ENCODE measurements at regions not wholly inside any gene's neighbourhood (a gene's known extent, or its start where the extent isn't known, plus 50 kb on each side); places are given as distances from the start of the nearest gene placed in this dataset.

- H3K9me3 Mint-ChIP-seq: no peaks in the 10 kb centered on the region
- H3K27ac Mint-ChIP-seq: no peak overlapping the region
- H3K36me3 Mint-ChIP-seq: no peaks in the 10 kb centered on the region
- POLR2A ChIA-PET: no interaction called here
- no peaks in the 10 kb centered on the region for H3K4me1 Mint-ChIP-seq
- H3K4me3 Mint-ChIP-seq: no peak overlapping the region
- no peak for DNase-seq
- no peak for ATAC-seq
- peaks cover 0 to 4% (median 0%) of the 10 kb centered on the region in 5 donors for H3K27me3 Mint-ChIP-seq
Measured at GRCh38 chr22:48695731-48696305, 1131.9 kb downstream of the BRD1 start.

- Mint-ChIP-seq H3K4me3 (no peak overlapping the region), H3K36me3 (no peaks in the 10 kb centered on the region), H3K9me3 (no peaks in the 10 kb centered on the region), H3K27me3 (peaks cover 0 to 4% (median 0%) of the 10 kb centered on the region in 5 donors), H3K4me1 (no peaks in the 10 kb centered on the region), H3K27ac (no peak overlapping the region)
- DNase-seq (no peak), ATAC-seq (no peak)
- POLR2A ChIA-PET: no interaction called here
Measured at GRCh38 chr22:48695251-48695650, 1132.4 kb downstream of the BRD1 start.

- ATAC-seq: no peak
- POLR2A ChIA-PET: no interaction called here
- no peaks in the 10 kb centered on the region for H3K4me1 Mint-ChIP-seq
- H3K4me3 Mint-ChIP-seq: no peak overlapping the region
- DNase-seq: no peak
- H3K27me3 Mint-ChIP-seq: peaks cover 0 to 4% (median 0%) of the 10 kb centered on the region in 5 donors
- H3K27ac Mint-ChIP-seq: no peak overlapping the region
- no peaks in the 10 kb centered on the region for H3K9me3 Mint-ChIP-seq
- no peaks in the 10 kb centered on the region for H3K36me3 Mint-ChIP-seq
Measured at GRCh38 chr22:48694296-48694883, 1133.3 kb downstream of the BRD1 start.

GRCh38 chr22:48693377-48694135 is 1134.1 kb downstream of the BRD1 start:
- H3K4me1 Mint-ChIP-seq: no peaks in the 10 kb centered on the region
- no peak for DNase-seq
- POLR2A ChIA-PET: no interaction called here
- no peak overlapping the region for H3K4me3 Mint-ChIP-seq
- H3K27me3 Mint-ChIP-seq: peaks cover 0 to 4% (median 0%) of the 10 kb centered on the region in 5 donors
- no peaks in the 10 kb centered on the region for H3K9me3 Mint-ChIP-seq
- no peak for ATAC-seq
- no peak overlapping the region for H3K27ac Mint-ChIP-seq
- H3K36me3 Mint-ChIP-seq: no peaks in the 10 kb centered on the region

GRCh38 chr22:48692734-48693376 is 1134.8 kb downstream of the BRD1 start:
- POLR2A ChIA-PET: no interaction called here
- DNase-seq (no peak), ATAC-seq (no peak)
- Mint-ChIP-seq H3K36me3 (no peaks in the 10 kb centered on the region), H3K9me3 (no peaks in the 10 kb centered on the region), H3K27ac (peak overlapping the region in 1 of 10 donors; percentile 40), H3K4me3 (no peak overlapping the region), H3K4me1 (no peaks in the 10 kb centered on the region), H3K27me3 (peaks cover 0 to 4% (median 0%) of the 10 kb centered on the region in 5 donors)

GRCh38 chr22:48691431-48691851 is 1136.2 kb downstream of the BRD1 start:
- no peak overlapping the region for H3K27ac Mint-ChIP-seq
- peaks cover 0 to 10% (median 0%) of the 10 kb centered on the region in 9 donors for H3K9me3 Mint-ChIP-seq
- no peaks in the 10 kb centered on the region for H3K36me3 Mint-ChIP-seq
- H3K27me3 Mint-ChIP-seq: peaks cover 0 to 12% (median 0%) of the 10 kb centered on the region in 5 donors
- H3K4me1 Mint-ChIP-seq: no peaks in the 10 kb centered on the region
- no peak for ATAC-seq
- POLR2A ChIA-PET: no interaction called here
- DNase-seq: no peak
- no peak overlapping the region for H3K4me3 Mint-ChIP-seq

GRCh38 chr22:48690583-48691317 is 1136.9 kb downstream of the BRD1 start:
- H3K4me1 Mint-ChIP-seq: no peaks in the 10 kb centered on the region
- POLR2A ChIA-PET: no interaction called here
- no peak for DNase-seq

GRCh38 chr22:48689206-48689605 is 1138.5 kb downstream of the BRD1 start:
- Mint-ChIP-seq H3K4me3 (no peak overlapping the region), H3K4me1 (no peaks in the 10 kb centered on the region), H3K36me3 (no peaks in the 10 kb centered on the region), H3K9me3 (peaks cover 0 to 14% (median 0%) of the 10 kb centered on the region in 9 donors), H3K27me3 (peaks cover 0 to 13% (median 0%) of the 10 kb centered on the region in 5 donors), H3K27ac (no peak overlapping the region)
- ATAC-seq: no peak
- DNase-seq: no peak
- POLR2A ChIA-PET: no interaction called here

More at GRCh38 chr22:48690583-48691317, 1136.9 kb downstream of the BRD1 start:
- Mint-ChIP-seq H3K9me3 (peaks cover 0 to 14% (median 0%) of the 10 kb centered on the region in 9 donors), H3K4me3 (no peak overlapping the region), H3K27ac (no peak overlapping the region), H3K27me3 (peaks cover 0 to 13% (median 0%) of the 10 kb centered on the region in 5 donors), H3K36me3 (no peaks in the 10 kb centered on the region)
- no peak for ATAC-seq

- POLR2A ChIA-PET: no interaction called here
- Mint-ChIP-seq H3K27me3 (peaks cover 0 to 13% (median 0%) of the 10 kb centered on the region in 5 donors), H3K27ac (no peak overlapping the region), H3K9me3 (peaks cover 0 to 14% (median 0%) of the 10 kb centered on the region in 9 donors), H3K4me1 (no peaks in the 10 kb centered on the region), H3K4me3 (no peak overlapping the region), H3K36me3 (no peaks in the 10 kb centered on the region)
- ATAC-seq (no peak), DNase-seq (no peak)
Measured at GRCh38 chr22:48688366-48688765, 1139.3 kb downstream of the BRD1 start.

- POLR2A ChIA-PET: no interaction called here
- peak overlapping the region in 1 of 10 donors; percentile 63 for H3K27ac Mint-ChIP-seq
- no peak overlapping the region for H3K4me3 Mint-ChIP-seq
- ATAC-seq (no peak), DNase-seq (no peak)
- no peaks in the 10 kb centered on the region for H3K4me1 Mint-ChIP-seq
- H3K36me3 Mint-ChIP-seq: no peaks in the 10 kb centered on the region
- peaks cover 0 to 14% (median 0%) of the 10 kb centered on the region in 9 donors for H3K9me3 Mint-ChIP-seq
- H3K27me3 Mint-ChIP-seq: peaks cover 0 to 13% (median 0%) of the 10 kb centered on the region in 5 donors
Measured at GRCh38 chr22:48687606-48688005, 1140.1 kb downstream of the BRD1 start.

- H3K27me3 Mint-ChIP-seq: peaks cover 0 to 13% (median 0%) of the 10 kb centered on the region in 5 donors
- DNase-seq (no peak), ATAC-seq (no peak)
- POLR2A ChIA-PET: no interaction called here
- H3K4me3 Mint-ChIP-seq: no peak overlapping the region
- H3K4me1 Mint-ChIP-seq: no peaks in the 10 kb centered on the region
- peaks cover 0 to 14% (median 0%) of the 10 kb centered on the region in 9 donors for H3K9me3 Mint-ChIP-seq
- peak overlapping the region in 1 of 10 donors; percentile 0 for H3K27ac Mint-ChIP-seq
- H3K36me3 Mint-ChIP-seq: no peaks in the 10 kb centered on the region
Measured at GRCh38 chr22:48686694-48687302, 1140.9 kb downstream of the BRD1 start.

- ATAC-seq (no peak), DNase-seq (no peak)
- H3K4me1 Mint-ChIP-seq: no peaks in the 10 kb centered on the region
- peaks cover 0 to 14% (median 0%) of the 10 kb centered on the region in 9 donors for H3K9me3 Mint-ChIP-seq
- H3K27ac Mint-ChIP-seq: no peak overlapping the region
- no peak overlapping the region for H3K4me3 Mint-ChIP-seq
- peaks cover 0 to 13% (median 0%) of the 10 kb centered on the region in 5 donors for H3K27me3 Mint-ChIP-seq
- POLR2A ChIA-PET: no interaction called here
- no peaks in the 10 kb centered on the region for H3K36me3 Mint-ChIP-seq
Measured at GRCh38 chr22:48685767-48686166, 1141.9 kb downstream of the BRD1 start.

All from naive thymus-derived CD8-positive, alpha-beta T cell (primary cell).